Stimulated activated naive CD8-positive, alpha-beta T cell treated with anti-CD3 and anti-CD28 coated beads, Interleukin-15, amount 100 ng/mL, for 72 hours (primary cell): ENCODE measurements at regions not wholly inside any gene's neighbourhood (a gene's known extent, or its start where the extent isn't known, plus 50 kb on each side); places are given as distances from the start of the nearest gene placed in this dataset.
"Not testable (repeated sequence)": the region's sequence is repeated elsewhere in the genome, so short reads cannot be mapped to it uniquely, and the experiment has no call there.

Source experiments
- ATAC-seq: fragments of 150-1000 bp; cut with Tn5 transposase; 2 replicates; pipeline ENCODE4 v1.10.0; 2021; ENCODE audit warnings: mild to moderate bottlenecking, moderate library complexity
- DNase-seq, 2 donors: peaks; one replicate each; pipeline ENCODE4 v3.0.0; 2021 to 2022
- H3K27ac Mint-ChIP-seq, 2 donors: one replicate each; pipeline ENCODE4 v1.8.0; 2022; ENCODE audit warnings: mild to moderate bottlenecking in 2 of 2, mixed read lengths in 2 of 2, moderate library complexity in 2 of 2
- H3K27me3 Mint-ChIP-seq: one replicate; pipeline ENCODE4 v1.8.0; 2022; ENCODE audit warnings: mixed read lengths
- H3K4me1 Mint-ChIP-seq: one replicate; pipeline ENCODE4 v1.8.0; 2022; ENCODE audit warnings: mild to moderate bottlenecking, mixed read lengths
- H3K4me3 Mint-ChIP-seq, 2 donors: one replicate each; pipeline ENCODE4 v1.8.0; 2022; ENCODE audit warnings: mild to moderate bottlenecking in 2 of 2, mixed read lengths in 2 of 2, moderate library complexity in 1 of 2
- H3K9me3 Mint-ChIP-seq, 2 donors: one replicate each; pipeline ENCODE4 v1.8.0; 2022; ENCODE audit warnings: mixed read lengths in 2 of 2

GRCh38 chr20:1818247-1818840 lies 76.9 kb upstream of the SIRPA start:
- no peak for DNase-seq
- H3K27ac Mint-ChIP-seq: peak overlapping the region in 1 of 2 donors; percentile 22
- peaks cover 87% of the 10 kb centered on the region for H3K27me3 Mint-ChIP-seq
- H3K4me1 Mint-ChIP-seq: peaks cover 27% of the 10 kb centered on the region
- ATAC-seq: no peak
- no peak overlapping the region for H3K4me3 Mint-ChIP-seq
- H3K9me3 Mint-ChIP-seq: peaks cover 8 to 22% of the 10 kb centered on the region in 2 donors

- Mint-ChIP-seq H3K27ac (no peak overlapping the region), H3K9me3 (peaks cover 8 to 17% of the 10 kb centered on the region in 2 donors), H3K4me1 (peaks cover 27% of the 10 kb centered on the region), H3K27me3 (peaks cover 90% of the 10 kb centered on the region), H3K4me3 (no peak overlapping the region)
- ATAC-seq: peak; percentile 33
- no peak for DNase-seq
Observed at GRCh38 chr20:1817577-1818211, 77.5 kb upstream of the SIRPA start.

- H3K4me3 Mint-ChIP-seq: peak overlapping the region; percentile 16 to 63
Observed at GRCh38 chr20:1816384-1817381, 78.5 kb upstream of the SIRPA start.

GRCh38 chr20:1815502-1816085 lies 79.6 kb upstream of the SIRPA start:
- no peak overlapping the region for H3K4me3 Mint-ChIP-seq
- ATAC-seq (no peak), DNase-seq (no peak)
- H3K4me1 Mint-ChIP-seq: peaks cover 37% of the 10 kb centered on the region
- no peak overlapping the region for H3K27ac Mint-ChIP-seq
- peaks cover 86% of the 10 kb centered on the region for H3K27me3 Mint-ChIP-seq
- no peaks in the 10 kb centered on the region for H3K9me3 Mint-ChIP-seq

More at GRCh38 chr20:1816384-1817381, 78.5 kb upstream of the SIRPA start:
- ATAC-seq: peak; percentile 71
- Mint-ChIP-seq H3K27ac (no peak overlapping the region), H3K27me3 (peaks cover 85% of the 10 kb centered on the region), H3K4me1 (peaks cover 27% of the 10 kb centered on the region), H3K9me3 (peaks cover 0 to 8% of the 10 kb centered on the region in 2 donors)
- DNase-seq: peak in 1 of 2 donors; percentile 11

GRCh38 chr20:1814861-1815260 lies 80.3 kb upstream of the SIRPA start:
- not testable (repeated sequence) for H3K4me3 Mint-ChIP-seq, DNase-seq, H3K27ac Mint-ChIP-seq, ATAC-seq, H3K9me3 Mint-ChIP-seq
- peaks cover 41% of the 10 kb centered on the region for H3K4me1 Mint-ChIP-seq
- peaks cover 87% of the 10 kb centered on the region for H3K27me3 Mint-ChIP-seq

GRCh38 chr20:1813674-1814635 lies 81.3 kb upstream of the SIRPA start:
- Mint-ChIP-seq H3K27me3 (peaks cover 87% of the 10 kb centered on the region), H3K4me3 (no peak overlapping the region), H3K27ac (peak overlapping the region in 1 of 2 donors; percentile 1), H3K9me3 (no peaks in the 10 kb centered on the region), H3K4me1 (peaks cover 41% of the 10 kb centered on the region)
- ATAC-seq (no peak), DNase-seq (no peak)

GRCh38 chr20:1813101-1813529 lies 82.1 kb upstream of the SIRPA start:
- Mint-ChIP-seq H3K27ac (no peak overlapping the region), H3K27me3 (peaks cover 83% of the 10 kb centered on the region), H3K4me3 (no peak overlapping the region), H3K4me1 (peaks cover 34% of the 10 kb centered on the region), H3K9me3 (no peaks in the 10 kb centered on the region)
- DNase-seq (no peak), ATAC-seq (no peak)

GRCh38 chr20:1811621-1812498 lies 83.3 kb upstream of the SIRPA start:
- ATAC-seq (no peak), DNase-seq (no peak)
- Mint-ChIP-seq H3K27me3 (peaks cover 83% of the 10 kb centered on the region), H3K27ac (no peak overlapping the region), H3K4me1 (peaks cover 21% of the 10 kb centered on the region), H3K9me3 (no peaks in the 10 kb centered on the region), H3K4me3 (no peak overlapping the region)

- no peak for DNase-seq
- peaks cover 79% of the 10 kb centered on the region for H3K27me3 Mint-ChIP-seq
- peak overlapping the region; percentile 10 to 69 for H3K27ac Mint-ChIP-seq
Observed at GRCh38 chr20:1810926-1811620, 84.1 kb upstream of the SIRPA start.

GRCh38 chr20:1810572-1810925 lies 84.7 kb upstream of the SIRPA start:
- Mint-ChIP-seq H3K27ac (no peak overlapping the region), H3K27me3 (peaks cover 75% of the 10 kb centered on the region), H3K4me3 (no peak overlapping the region), H3K9me3 (no peaks in the 10 kb centered on the region), H3K4me1 (peaks cover 14% of the 10 kb centered on the region)
- DNase-seq: no peak
- no peak for ATAC-seq

More at GRCh38 chr20:1810926-1811620, 84.1 kb upstream of the SIRPA start:
- Mint-ChIP-seq H3K9me3 (no peaks in the 10 kb centered on the region), H3K4me1 (peaks cover 14% of the 10 kb centered on the region), H3K4me3 (no peak overlapping the region)
- ATAC-seq: no peak

GRCh38 chr20:1809611-1810510 lies 85.3 kb upstream of the SIRPA start:
- no peak for DNase-seq
- Mint-ChIP-seq H3K4me3 (no peak overlapping the region), H3K9me3 (no peaks in the 10 kb centered on the region), H3K27ac (no peak overlapping the region), H3K4me1 (peaks cover 14% of the 10 kb centered on the region), H3K27me3 (peaks cover 75% of the 10 kb centered on the region)
- ATAC-seq: no peak

- H3K27ac Mint-ChIP-seq: no peak overlapping the region
- no peak for DNase-seq
- H3K4me1 Mint-ChIP-seq: peaks cover 14% of the 10 kb centered on the region
- no peak overlapping the region for H3K4me3 Mint-ChIP-seq
- ATAC-seq: no peak
- no peaks in the 10 kb centered on the region for H3K9me3 Mint-ChIP-seq
- peaks cover 75% of the 10 kb centered on the region for H3K27me3 Mint-ChIP-seq
Observed at GRCh38 chr20:1809131-1809572, 86.1 kb upstream of the SIRPA start.
